Vagina (tissue), 2 donors: ENCODE measurements at regions not wholly inside any gene's neighbourhood (a gene's known extent, or its start where the extent isn't known, plus 50 kb on each side); places are given as distances from the start of the nearest gene placed in this dataset.

Experiments used
- DNase-seq, 2 donors: peaks; one replicate each; pipeline ENCODE4 v3.0.0-alpha.2; 2017; ENCODE audit errors: extremely low spot score in 2 of 2
- H3K27ac ChIP-seq: fragments of 200-600 bp; sonication (generic); one replicate; pipeline ENCODE4 v1.5.1; 2019
- H3K27me3 ChIP-seq: fragments of 200-600 bp; sonication (generic); one replicate; pipeline ENCODE4 v1.5.1; 2019
- H3K36me3 ChIP-seq, 2 donors: fragments of 200-600 bp; sonication (generic); one replicate each; pipeline ENCODE4 v1.5.1; 2017 to 2019
- H3K4me1 ChIP-seq: fragments of 200-600 bp; sonication (generic); one replicate; pipeline ENCODE4 v1.5.1; 2019
- H3K4me3 ChIP-seq, 2 donors: fragments of 200-600 bp; sonication (generic); 1 replicate in 1 of 2; 2 replicates in 1 of 2; pipeline ENCODE4 v1.5.1; 2016 to 2019
- H3K9me3 ChIP-seq: fragments of 200-600 bp; sonication (generic); one replicate; pipeline ENCODE4 v1.5.1; 2019
- POLR2A ChIP-seq, 2 donors: fragments of 450-650 bp; IDR thresholded peaks; one replicate each; pipeline ENCODE4 v1.6.1; 2017; ENCODE audit warnings: antibody characterized with exemption in 2 of 2, mild to moderate bottlenecking in 2 of 2, moderate library complexity in 2 of 2
- POLR2AphosphoS5 ChIP-seq, 2 donors: sonication (generic); formaldehyde crosslinking; IDR thresholded peaks; one replicate each; pipeline ENCODE4 v1.9.0; 2017; ENCODE audit warnings: antibody characterized with exemption in 2 of 2, mild to moderate bottlenecking in 2 of 2, low read depth in 1 of 2; ENCODE audit not compliant: insufficient read depth in 1 of 2
- intact Hi-C: fragments of 100-400 bp; cut with DNase I; formaldehyde crosslinking; loops from one replicate; pipeline ENCODE4 v1.15.1; 2023
- TF ChIP-seq, protein P1 (sequence below), 3 experiments: fragments of 450-650 bp in 2 of 3; fragments of 200-600 bp in 1 of 3; sonication (generic) in 1 of 3; IDR thresholded peaks; one replicate each; pipeline ENCODE4 v1.5.1; 2017 to 2019; ENCODE audit warnings: antibody characterized with exemption in 3 of 3, mild to moderate bottlenecking in 2 of 3, moderate library complexity in 2 of 3

DNA sequence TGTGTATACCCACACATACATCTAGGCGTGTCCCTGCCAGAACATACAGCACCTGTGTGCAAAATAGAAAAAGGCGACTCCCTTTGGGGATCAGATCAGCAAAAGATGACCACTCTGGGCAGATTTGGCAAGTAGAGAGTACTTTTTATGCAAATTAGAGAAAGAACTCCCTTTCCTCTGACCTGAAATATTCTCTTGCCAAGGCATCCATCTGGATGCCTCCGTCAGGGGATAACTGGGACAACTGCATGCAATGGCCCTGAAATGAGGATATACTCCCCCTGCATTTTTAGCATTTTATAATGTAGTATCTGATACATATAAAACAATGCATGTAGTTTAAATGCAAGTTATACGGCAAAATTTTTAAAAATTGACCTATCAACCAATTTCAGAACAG, 247.7 kb downstream of the ICOS start:
- no peak for DNase-seq
- H3K4me1 ChIP-seq, result no peaks in the 10 kb centered on the region
- no peaks in the 10 kb centered on the region for H3K36me3 ChIP-seq
- TF ChIP-seq, protein P1, sequence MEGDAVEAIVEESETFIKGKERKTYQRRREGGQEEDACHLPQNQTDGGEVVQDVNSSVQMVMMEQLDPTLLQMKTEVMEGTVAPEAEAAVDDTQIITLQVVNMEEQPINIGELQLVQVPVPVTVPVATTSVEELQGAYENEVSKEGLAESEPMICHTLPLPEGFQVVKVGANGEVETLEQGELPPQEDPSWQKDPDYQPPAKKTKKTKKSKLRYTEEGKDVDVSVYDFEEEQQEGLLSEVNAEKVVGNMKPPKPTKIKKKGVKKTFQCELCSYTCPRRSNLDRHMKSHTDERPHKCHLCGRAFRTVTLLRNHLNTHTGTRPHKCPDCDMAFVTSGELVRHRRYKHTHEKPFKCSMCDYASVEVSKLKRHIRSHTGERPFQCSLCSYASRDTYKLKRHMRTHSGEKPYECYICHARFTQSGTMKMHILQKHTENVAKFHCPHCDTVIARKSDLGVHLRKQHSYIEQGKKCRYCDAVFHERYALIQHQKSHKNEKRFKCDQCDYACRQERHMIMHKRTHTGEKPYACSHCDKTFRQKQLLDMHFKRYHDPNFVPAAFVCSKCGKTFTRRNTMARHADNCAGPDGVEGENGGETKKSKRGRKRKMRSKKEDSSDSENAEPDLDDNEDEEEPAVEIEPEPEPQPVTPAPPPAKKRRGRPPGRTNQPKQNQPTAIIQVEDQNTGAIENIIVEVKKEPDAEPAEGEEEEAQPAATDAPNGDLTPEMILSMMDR (IDR thresholded peaks at IDR 0.05), result no peak
- TF ChIP-seq POLR2A (IDR thresholded peaks at IDR 0.05), result no peak
- no peak for TF ChIP-seq POLR2AphosphoS5 (IDR thresholded peaks at IDR 0.05; ENCODE audit: insufficient read depth in 1 of 2, low read depth in 1 of 2)
- H3K4me3 ChIP-seq, result no peak overlapping the region
- H3K27me3 ChIP-seq, result no peaks in the 10 kb centered on the region
- intact Hi-C loops, result no loop called here
- no peak overlapping the region for H3K27ac ChIP-seq
- no peaks in the 10 kb centered on the region for H3K9me3 ChIP-seq

DNA sequence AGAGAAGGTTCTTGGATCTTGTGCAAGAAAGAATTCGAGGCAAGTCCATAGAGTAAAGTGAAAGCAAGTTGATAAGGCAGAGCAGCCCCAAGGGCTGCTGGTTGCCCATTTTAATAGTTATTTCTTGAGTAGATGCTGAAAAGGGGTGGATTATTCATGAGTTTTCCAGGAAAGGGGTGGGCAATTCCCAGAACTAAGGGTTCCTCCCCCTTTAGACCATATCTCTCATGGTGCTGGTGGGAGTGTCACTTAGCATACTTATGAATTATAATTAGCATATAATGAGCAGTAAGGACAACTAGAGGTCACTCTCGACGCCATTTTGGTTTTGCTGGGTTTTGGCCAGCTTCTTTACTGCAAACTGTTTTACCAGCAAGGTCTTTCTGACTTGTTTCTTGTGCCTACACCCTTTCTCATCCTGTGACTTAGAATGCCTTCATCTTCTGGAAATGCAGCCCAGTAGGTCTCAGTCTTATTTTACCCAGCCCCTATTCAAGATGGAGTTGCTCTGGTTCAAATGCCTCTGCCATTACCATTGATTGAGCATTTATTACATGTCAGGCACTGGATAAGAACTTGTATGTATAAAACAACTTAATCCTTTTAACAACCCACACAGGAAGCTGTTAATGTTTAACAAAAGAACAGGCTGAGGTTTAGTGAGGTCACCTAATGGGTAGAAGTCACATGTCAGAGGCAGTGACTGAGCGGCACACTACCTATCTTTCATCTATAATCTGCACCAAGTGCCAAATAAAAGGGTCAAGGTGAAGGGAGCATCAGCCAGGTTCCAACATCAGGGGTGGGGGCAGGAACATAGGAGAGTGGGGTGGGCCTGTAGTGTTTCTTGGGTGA, 250.9 kb downstream of the ICOS start:
- DNase-seq, result no peak
- no peak overlapping the region for H3K4me3 ChIP-seq
- no peak overlapping the region for H3K27ac ChIP-seq
- intact Hi-C loops, result no loop called here
- H3K9me3 ChIP-seq, result no peaks in the 10 kb centered on the region
- no peak for TF ChIP-seq POLR2AphosphoS5 (IDR thresholded peaks at IDR 0.05; ENCODE audit: insufficient read depth in 1 of 2, low read depth in 1 of 2)
- no peak for TF ChIP-seq POLR2A (IDR thresholded peaks at IDR 0.05)
- TF ChIP-seq, protein P1 (IDR thresholded peaks at IDR 0.05), result no peak
- no peaks in the 10 kb centered on the region for H3K27me3 ChIP-seq
- H3K4me1 ChIP-seq, result no peaks in the 10 kb centered on the region
- H3K36me3 ChIP-seq, result no peaks in the 10 kb centered on the region

DNA sequence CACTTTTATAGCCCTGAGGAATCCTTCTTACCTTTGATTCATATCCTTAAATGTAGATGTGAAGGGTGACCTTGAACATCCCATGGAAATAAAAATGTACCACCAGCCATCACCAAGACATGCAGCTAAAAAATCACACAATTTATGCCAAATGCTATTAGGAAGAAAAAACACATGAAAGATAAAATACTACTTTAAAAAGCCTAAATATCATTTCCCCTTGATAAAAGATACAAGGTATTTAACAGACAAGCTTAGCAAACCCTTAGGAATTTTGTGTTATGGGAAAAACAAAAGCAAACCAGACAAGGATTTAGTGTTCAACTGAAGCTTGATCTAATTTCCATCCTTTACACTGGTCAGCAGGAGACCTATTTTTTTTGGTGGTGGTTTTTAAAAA, 255.0 kb downstream of the ICOS start:
- no peak for DNase-seq
- H3K4me1 ChIP-seq, result no peaks in the 10 kb centered on the region
- H3K4me3 ChIP-seq, result no peak overlapping the region
- no peaks in the 10 kb centered on the region for H3K27me3 ChIP-seq
- H3K36me3 ChIP-seq, result no peaks in the 10 kb centered on the region
- H3K9me3 ChIP-seq, result no peaks in the 10 kb centered on the region
- intact Hi-C loops, result no loop called here
- TF ChIP-seq, protein P1 (IDR thresholded peaks at IDR 0.05), result no peak
- TF ChIP-seq POLR2A (IDR thresholded peaks at IDR 0.05), result no peak
- TF ChIP-seq POLR2AphosphoS5 (IDR thresholded peaks at IDR 0.05; ENCODE audit: insufficient read depth in 1 of 2, low read depth in 1 of 2), result no peak
- H3K27ac ChIP-seq, result no peak overlapping the region

DNA sequence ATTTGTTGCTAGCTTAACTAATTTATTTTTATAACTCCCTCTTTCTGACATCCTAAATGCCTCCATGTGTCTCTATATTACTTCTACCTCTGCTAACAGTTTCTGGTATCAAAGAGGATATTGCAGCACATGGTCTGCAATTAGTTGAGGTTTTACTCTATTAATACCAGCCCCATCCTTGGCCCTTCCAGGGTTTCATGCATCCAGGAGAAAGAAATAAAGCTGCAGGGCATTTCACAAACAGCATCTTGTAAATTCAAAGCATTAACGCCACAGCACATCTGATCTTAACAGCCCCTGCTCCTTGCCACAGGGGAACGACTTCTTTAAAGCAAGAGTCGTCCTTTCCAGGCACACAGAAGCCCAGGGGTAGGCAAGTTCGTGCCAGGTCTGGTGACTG, 258.9 kb downstream of the ICOS start:
- intact Hi-C loops, result no loop called here
- no peak overlapping the region for H3K27ac ChIP-seq
- H3K27me3 ChIP-seq, result no peaks in the 10 kb centered on the region
- H3K9me3 ChIP-seq, result no peaks in the 10 kb centered on the region
- TF ChIP-seq POLR2A (IDR thresholded peaks at IDR 0.05), result no peak
- TF ChIP-seq, protein P1 (IDR thresholded peaks at IDR 0.05), result no peak
- TF ChIP-seq POLR2AphosphoS5 (IDR thresholded peaks at IDR 0.05; ENCODE audit: insufficient read depth in 1 of 2, low read depth in 1 of 2), result no peak
- DNase-seq, result no peak
- H3K4me1 ChIP-seq, result no peaks in the 10 kb centered on the region
- H3K36me3 ChIP-seq, result no peaks in the 10 kb centered on the region
- no peak overlapping the region for H3K4me3 ChIP-seq

DNA sequence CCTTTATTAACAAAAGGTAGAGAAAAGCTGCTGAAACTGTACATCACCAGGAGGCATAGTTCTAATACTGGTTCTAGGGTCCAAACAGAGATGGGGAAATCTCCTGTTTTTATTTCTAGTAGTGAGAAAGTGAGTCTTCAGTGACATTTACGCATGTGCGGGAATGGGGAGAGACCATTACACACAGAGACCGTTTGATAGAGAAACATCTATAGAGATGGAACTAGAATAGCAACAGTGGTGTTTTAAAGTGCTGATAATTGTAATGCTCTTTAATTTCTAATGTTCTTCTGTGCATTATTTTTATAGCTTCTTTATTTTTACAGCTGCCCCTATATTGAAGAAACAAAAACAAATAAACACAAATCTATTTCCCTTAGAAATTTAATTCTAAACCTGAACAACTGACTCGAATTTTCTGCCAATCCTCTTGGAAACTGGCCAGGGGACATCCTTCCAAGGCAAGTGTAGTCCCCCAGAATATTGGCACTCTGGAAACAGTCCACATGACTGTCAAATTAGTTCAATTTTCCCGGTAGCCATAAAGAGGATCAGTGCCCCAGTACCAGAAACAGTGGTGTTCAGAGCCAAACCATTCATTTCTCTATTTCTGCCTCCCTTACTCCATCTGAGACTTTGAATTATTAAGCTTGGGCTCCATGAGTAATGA, 260.9 kb downstream of the ICOS start:
- Histone ChIP-seq H3K9me3 (no peaks in the 10 kb centered on the region), H3K27me3 (no peaks in the 10 kb centered on the region), H3K4me3 (no peak overlapping the region), H3K27ac (no peak overlapping the region), H3K36me3 (no peaks in the 10 kb centered on the region), H3K4me1 (no peaks in the 10 kb centered on the region)
- intact Hi-C loops, result no loop called here
- TF ChIP-seq POLR2A (IDR thresholded peaks at IDR 0.05) (no peak), POLR2AphosphoS5 (IDR thresholded peaks at IDR 0.05; ENCODE audit: insufficient read depth in 1 of 2, low read depth in 1 of 2) (no peak)
- TF ChIP-seq, protein P1 (IDR thresholded peaks at IDR 0.05), result no peak
- no peak for DNase-seq
